HEK293T (cell line): ENCODE measurements at regions not wholly inside any gene's neighbourhood (a gene's known extent, or its start where the extent isn't known, plus 50 kb on each side); places are given as distances from the start of the nearest gene placed in this dataset.

Experiments used
- FOXM1 ChIP-seq: fragments of 450-650 bp; IDR thresholded peaks from 2 replicates; pipeline ENCODE4 v1.6.1; 2017; ENCODE audit warnings: mild to moderate bottlenecking, borderline replicate concordance
- ZNF384 ChIP-seq: fragments of 450-650 bp; IDR thresholded peaks from 2 replicates; pipeline ENCODE4 v1.6.1; 2016

DNA sequence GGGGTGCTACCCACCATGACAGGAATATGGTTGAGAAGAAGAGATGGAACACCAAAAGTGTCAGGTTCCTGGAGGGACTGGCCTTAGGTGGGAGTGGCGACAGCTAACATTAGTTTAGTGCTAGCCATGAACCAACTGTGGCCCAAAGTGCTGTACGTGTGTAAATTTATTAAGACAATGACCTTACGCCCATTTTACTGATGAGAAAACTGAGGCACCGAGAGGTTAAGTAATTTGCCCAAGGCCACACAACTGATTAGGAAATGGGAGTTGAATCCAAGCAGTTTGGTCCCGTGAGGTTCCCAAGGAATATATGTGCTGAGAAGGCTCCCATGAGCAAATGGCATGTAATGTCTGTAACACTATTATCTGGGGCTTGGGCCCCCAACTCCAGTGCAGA lies 109.5 kb upstream of the SLC1A4 start:
- TF ChIP-seq ZNF384 (no peak), FOXM1 (no peak)
